ENCODE measurements at regions not wholly inside any gene's neighbourhood (a gene's known extent, or its start where the extent isn't known, plus 50 kb on each side); places are given as distances from the start of the nearest gene placed in this dataset.

DNA sequence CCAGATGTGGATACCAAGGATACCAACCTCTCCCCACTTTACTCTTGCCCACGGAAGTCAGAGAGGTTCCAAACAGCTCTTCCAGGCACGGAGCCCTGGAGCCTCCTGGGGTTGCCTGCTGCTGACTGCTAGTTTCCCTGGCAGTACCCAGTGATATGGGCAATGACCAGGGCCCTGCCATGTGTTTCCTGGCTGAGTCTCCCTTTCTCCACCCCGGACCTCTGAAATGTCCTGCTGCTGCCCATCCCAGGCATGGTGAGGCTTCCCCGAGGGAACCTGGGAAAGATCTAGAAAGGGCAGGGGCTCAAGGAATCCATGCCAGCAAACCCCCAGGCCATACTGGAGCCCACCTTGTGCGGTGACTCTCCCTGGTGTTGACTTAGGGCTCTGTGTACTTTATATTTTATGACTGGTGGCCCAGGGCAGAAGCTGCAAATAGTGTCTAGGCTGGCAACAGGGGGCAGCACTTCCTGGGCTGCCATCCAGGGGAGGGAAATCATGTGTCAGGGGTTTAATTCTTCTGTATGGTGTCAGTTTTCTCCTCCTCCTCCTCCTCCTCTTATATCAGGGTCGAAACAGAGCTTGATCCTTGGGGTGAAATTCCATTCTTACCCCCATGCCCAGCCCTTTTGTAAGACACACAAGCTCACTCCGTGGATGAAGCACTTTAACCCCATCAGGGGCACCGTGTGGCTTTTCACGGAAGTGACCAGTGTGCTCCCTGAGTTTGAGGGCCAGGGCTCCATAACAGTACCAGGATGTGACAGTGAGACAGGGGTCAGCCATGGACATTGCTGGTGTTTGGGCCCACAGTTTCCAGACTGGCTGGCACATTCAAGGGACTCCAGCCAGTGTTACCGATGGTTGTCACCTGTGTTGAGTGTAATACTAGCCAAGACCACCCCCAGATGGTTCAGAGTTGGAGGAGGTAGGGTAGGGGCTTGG is 62.4 kb upstream of the GDF10 start:
- no peak for DNase-seq

DNA sequence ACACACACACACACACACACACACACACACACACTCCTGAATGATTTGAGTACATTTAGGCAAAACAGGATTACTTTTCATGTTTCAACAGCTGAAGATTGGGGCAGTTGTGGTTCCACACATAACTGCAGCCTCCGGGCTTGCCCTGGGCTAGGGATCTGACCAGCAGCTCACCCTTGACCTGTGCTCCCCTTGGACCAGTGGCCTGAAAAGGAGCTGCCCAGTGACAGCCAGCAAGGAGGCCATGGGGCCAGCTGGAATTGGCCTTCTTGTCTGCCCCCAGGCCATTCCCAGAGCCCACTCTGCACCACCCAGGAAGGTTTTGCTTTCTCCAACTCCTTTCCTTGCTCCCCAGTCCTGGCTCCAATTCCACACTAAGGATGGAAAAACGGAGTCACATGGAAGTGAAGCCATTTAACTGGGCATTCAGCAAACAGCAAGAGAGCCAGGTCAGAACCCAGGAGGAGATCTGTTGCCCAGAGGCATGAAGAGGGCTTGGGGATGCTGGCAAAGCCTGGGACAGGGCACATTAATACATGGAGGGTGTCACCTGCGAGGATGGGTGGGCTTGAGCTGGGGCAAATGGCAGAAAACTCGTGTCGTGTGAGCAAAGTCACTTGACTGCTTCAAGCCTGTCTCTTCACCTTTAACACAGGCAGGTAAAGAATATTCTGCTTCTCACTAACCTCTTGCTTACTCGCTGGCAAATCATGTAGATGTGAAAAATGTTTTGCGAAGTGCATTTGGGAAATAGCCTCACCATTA is 61.5 kb upstream of the GDF10 start:
- no peak for DNase-seq

DNA sequence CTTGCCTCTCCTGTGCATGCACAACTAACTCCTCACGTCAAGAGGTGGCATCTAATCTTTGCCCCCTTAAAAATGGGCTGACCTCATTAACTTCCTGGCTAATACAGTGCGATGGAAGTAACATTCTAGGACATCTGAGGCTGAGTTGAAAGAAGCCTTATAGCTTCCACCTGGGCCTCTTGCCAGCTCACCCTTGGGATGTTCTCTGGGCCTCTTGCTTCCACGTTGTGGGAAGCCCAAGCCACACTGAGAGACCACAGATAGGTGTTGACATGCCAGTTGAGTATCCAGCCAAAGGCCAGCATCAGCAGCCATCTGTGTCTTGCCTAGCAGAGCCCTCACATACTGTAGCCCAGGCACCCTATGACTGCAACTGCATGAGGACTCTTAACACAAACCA is 60.8 kb upstream of the GDF10 start:
- no peak for DNase-seq

DNA sequence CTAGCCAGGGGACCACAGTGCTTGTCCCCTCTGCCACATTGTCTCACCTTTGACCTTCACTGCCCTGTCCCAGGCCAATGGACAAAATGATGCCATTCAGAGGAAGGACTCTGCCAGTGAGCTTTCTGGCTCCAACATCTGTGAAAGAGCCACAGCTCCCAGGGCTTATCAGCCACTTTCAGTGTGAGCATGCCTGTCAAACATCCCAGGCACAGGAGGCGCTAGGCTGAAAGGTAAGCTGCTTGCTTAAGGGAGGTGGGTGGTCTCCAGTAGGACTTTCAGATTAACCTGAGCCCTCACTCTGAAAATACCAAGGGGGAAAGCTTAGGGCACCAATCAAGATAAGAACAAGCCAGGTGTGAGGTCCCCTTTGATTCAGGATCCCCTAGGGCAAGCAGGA is 59.8 kb upstream of the GDF10 start:
- no peak for DNase-seq

DNA sequence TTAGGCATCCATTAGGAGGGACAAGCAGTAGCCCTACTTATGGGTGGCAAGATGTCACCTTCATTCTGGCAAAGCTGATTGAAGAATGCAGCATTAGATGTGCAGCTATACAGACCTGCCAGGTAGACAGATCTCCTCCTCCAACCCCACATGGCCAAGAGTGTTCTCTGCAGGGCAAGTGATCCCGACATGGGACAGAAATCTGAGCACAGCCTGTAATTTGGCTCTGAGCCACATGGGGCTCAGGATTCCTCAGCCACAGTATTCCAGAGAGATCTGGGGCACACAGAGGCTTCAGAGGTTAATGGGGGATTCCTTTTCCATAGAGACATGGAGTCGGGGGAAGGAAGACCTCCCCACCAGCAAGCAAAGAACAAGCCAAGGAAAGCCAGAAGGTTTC is 58.7 kb upstream of the GDF10 start:
- no peak for DNase-seq

DNA sequence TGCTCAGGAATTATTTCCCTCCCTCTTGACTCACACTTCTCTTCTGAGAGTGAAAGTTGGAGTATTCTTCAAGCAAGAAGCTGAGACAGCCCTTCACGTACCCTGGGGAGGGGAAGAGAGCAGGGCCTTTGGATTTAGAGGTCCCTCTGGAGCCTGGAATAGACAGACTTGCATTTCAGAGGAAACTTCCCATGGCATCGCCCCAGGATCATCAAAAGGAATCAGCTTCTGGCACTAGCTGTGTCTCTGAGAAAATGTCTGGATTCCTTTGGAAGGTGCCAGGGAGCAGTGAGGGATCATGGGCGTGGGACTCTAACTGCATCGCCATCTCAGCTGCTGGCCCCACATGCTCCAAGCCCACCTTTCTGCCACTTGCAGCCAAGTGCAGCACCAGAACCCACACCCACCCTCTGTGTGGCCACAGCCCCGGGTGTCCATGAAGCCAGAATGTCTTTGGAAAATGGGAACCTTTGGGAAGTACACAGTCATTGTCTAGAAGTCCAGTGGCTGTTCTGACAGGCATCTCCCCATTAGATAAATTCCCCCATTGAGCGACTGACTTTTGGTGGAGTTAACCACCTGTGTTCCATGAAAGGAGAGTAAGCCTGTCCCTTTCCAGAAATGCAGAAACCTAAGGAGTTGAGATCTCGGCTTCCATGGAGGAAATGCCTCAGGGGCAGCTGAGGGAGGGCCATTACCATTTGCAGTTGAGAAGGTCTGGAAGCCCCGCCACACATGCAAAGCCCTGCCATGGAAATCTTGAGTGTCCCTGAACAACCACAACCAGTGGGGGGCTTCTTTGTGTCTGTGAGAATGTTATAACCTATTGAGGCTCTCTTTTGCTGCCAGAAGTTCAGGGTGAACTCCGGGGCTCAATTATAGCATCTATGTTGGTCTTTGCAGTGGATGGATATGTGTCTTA is 57.8 kb upstream of the GDF10 start:
- DNase-seq: no peak

DNA sequence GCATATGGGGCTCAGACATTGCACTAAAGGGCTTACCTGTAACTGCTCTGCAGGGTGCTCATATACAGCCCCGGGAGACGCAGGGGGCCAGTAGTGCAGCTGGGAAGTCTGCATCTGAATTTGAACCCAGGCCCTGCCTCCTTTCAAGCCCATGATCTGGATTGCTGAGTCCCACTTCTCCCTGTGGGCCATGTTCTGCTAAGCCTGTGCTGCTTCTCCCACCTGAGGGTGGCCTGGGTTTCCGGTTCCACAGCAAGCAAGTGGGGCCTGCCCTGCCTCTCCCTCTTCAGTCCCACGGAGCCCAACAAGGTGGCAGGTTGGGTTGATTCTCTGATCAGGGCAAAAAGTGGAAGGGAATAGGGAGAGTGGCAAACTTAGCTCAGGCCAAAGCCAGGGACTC is 56.6 kb upstream of the GDF10 start:
- no peak for DNase-seq

DNA sequence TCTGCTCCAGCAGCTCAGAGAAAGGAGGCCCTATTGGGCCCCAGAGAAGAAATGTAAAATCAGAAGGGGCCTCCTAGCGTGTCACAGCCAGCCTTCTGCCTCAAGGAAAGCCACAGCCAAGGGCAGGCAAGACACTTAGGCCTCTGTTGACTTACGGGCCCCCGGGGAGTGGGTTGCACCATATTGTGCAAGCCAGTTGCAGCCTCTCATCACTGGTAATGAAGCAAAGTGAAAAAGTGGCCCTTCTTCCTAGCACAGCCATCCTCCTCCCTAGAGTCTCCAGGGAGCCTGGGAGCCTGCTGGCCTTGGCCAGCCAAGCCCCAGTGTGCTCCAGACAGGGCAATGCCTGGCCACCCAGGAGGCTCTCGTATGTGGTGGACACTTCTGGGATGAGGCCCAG is 56.2 kb upstream of the GDF10 start:
- no peak for DNase-seq

DNA sequence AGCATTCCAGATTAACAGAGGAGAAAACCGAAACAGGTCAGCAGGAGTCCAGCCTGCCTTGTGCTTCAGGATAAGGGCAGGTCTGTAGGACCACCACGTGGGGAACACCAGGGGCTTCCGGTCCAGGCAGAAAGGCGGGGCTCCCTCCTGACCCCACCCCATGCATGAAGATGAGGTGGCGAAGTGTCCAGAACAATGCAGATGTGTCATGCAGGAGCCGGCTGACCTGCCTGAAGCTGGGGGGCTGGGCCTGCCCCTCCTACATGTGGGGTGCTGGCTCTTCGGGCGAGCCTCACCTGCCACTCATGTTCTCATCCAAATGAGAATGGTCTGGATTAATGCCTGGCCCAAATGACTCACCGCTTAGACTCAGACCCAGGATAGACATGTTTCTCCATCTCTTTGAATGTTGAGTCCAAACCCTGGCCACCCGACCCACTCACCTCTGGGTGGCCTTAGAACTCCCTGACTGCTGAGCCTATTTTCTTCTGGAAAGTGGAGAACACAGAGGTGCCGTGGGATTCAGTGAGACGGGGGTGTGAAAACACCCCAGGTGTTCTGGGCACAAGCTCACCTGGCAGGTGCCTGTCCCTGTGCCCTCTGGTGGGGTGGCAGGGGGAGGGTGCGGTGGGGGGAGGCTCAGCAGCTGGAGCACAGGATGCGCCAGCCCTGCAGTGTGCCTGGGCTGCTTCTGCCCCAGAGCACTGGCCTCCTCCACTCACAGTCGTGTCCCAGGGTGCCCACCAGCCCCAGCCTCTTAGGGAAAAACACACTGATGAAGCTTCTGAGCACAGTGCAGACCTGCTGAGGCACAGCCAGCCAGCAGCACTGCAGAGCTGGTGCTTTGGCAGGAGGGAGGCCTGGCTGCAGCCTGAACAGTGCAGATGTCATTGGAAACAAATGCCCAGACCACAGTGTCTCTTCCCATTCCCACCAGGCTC is 55.2 kb upstream of the GDF10 start:
- DNase-seq: no peak

DNA sequence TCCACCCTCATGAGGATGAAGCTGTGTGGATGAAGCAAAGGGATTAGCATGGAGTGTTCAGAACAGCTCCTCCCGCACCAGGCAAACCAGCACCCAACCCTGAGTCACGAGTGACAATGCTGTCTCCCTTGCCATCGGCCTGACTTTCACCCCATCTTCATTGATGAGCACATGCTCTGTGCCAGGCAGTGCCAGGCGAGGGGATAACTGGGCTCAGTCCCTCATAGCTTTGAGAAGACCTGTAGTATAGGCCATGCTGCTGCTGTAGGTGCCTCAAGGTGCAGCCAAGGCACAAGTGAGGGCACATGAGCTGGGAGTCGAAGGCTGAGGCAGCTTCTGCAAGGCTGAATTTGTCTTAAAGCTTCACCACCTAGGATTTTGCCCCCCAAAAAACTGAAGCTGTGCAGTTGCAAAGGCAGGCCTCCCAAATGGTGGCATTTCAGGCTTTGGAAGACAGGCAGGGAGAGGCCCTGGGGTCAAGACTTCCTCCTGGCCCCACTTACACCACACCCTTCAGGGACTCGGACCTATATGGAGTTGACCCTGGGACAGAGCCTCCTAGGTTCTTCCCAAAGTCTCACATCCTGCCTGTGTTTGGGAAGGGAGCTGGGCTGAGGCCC is 54.2 kb upstream of the GDF10 start:
- DNase-seq: no peak

DNA sequence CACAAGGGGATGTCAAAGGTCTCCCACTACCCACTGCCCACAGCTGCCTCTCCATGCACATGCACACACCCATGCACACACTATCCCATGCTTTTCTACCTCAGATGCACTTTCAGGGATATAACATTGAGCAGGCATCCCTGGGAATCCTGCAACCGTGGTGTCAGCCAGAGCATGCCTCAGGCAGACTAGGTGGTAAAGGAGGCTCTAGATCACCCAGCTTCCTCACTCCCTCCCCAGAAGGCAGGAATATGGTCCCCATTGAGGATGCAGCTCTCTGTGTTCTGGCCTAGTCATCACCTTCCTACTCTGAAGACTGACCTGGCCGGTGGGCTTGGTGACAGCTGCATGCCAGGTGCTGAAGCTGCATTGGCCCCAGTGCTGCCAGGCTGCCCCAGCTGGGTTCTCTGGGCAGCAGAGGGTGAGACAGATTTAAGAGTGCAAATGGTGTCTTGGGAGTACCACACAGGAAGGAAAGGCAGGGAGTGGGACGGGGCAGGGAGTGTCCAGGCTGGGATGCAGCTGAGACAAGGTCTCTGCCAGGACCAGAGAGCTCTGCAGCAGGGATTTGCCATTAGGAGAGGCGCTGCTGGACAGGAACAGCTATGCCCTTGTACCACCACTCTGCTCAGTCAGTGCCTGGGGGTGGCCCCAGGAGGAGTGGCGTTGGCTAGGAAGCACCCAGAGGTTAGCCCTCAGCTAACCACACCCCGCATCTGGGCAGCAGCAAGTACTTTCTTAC is 53.4 kb upstream of the GDF10 start:
- DNase-seq: no peak

DNA sequence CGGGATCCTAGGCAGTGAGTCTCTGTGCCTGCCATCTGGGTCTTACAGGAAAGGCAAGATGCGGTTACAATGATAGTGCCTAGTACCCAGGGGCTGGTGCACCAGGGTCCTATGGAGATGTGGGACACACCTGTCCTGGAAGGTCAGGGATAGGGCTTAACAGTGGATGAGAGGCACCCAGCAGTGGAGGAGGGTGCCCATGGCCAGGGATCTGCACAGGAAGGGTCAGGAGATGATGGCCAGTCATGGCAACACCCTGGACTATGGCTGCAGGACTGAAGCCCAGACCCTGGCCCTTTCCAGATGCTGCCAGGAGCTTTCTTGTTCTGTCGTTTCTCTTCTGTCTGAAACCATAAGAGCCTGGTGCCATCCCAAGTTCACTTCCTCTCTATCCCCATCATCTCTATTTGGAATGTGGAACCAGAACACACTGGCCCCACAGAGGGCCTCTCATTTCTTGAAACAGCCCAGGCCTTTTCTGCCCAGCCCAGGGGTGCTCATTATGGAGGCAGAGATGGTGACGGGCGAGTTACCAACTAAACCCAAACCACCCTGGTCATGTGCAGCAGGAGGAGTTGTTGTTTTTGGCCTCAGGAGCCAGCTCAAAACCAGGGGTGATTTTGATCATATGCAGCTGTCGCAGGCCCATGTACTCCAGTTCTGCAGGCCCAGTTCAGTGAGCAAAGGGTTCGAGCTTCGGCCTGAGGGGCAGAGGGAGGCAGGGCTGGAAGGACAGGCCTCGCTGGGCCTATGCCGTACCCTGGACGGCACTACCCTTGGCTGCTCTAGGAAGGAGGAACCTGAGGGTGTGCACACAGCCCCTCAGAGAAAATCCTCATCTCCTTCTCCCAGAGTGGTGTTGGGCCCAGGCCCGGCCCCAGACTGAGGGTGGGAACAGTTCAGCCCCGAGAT is 52.6 kb upstream of the GDF10 start:
- no peak for DNase-seq

DNA sequence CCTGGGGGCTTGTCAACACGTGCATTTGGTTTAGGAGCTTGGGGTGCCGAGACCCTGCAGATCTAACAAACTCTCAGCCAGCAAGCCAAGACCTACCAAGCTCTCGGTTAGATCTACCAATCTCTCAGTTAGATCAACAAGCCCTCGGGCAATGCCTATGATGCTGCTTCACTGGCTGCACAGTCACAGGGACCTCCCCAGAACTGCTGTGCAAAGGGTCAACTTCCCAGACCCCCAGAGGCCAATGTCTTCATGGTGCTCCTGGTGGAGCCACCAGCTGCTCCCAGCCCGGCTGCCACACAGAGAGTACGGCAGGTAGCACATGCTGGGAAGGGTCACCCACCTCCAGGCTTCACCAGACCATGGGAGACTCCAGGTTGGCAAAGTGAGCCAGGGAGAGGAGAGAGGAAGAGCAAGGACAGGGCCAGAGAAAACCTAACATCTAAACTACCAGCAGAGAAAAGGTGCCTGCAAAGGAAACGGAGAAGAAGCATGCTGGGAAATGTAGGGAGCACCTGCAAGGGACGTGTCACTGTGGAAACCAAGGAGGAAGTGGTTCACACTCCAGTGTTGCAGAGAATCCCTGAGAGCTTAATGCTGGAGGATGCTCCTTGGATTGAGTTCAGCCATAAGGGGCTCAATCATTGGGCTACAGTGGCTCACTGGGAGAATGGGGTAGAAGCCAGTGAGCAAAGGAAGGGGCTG is 51.5 kb upstream of the GDF10 start:
- no peak for DNase-seq

DNA sequence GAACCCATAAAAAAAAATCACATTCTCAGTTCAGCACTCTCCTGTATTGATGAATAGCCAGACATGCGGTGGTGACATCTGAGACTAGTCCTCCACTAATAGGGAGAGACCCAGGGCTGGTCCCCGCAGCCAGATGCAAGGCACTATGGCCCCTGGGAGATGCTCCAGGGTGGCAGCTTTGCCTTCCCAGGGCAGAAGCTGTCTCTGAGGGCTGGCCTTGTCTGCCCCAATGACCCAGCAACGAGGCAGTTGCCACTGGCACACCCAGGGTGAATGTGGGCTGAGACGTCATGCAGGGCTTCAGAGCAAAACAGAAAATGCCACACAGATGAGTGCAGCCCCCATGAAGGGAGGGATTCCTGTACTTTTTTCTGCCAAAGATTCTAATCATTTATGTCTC is 50.1 kb upstream of the GDF10 start:
- DNase-seq: no peak
